ENCODE measurements at regions not wholly inside any gene's neighbourhood (a gene's known extent, or its start where the extent isn't known, plus 50 kb on each side); places are given as distances from the start of the nearest gene placed in this dataset.
"Not testable (repeated sequence)": the region's sequence is repeated elsewhere in the genome, so short reads cannot be mapped to it uniquely, and the experiment has no call there.

DNA sequence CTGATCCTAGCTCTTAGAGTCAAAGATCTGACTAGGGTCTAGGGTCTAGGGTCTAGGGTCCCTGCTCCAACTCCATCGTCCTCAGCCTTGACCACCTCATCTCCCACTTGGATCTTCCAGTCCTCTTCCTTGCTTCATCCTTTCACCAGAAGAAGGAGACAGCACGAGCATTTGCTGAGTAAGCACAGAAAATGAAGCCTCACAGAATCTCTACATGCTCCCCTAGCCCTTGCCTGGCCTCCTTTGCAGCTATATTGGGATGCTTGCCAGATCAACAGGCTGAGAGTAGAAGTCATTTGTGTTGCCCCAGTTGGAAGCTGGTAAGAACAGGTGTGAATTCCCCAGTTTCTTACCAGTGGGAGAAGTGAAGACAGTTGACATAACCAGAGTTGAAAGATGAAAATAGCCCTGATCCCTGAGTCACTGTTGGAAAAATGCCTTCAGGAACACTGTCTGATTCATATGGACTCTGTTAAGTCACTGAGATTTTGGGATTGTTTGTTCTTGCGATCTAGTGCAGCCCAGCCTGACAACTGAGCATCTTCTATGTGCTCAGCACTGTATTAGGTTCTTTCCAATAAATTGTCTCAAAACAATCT lies 552.5 kb downstream of the INSC start:
- DNase-seq = no peak

DNA sequence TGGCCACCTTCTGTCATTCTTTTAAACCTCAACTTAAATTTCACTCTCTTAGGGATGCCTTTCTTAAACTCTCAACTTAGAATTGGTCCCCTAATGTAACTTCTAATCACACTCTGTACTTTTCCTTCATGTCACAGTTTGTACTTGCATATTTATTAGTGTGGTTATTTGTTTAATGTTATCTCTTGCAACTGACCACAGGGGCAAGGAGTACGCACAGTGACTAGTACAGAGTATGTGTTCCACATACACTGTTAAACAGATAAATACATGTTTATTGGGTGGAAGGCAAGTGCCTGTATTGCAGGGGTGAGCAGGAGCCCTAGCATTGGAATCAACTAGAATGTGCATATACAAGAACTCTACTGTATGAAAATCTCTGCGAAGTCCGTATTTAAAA lies 554.0 kb downstream of the INSC start:
- no peak for DNase-seq

DNA sequence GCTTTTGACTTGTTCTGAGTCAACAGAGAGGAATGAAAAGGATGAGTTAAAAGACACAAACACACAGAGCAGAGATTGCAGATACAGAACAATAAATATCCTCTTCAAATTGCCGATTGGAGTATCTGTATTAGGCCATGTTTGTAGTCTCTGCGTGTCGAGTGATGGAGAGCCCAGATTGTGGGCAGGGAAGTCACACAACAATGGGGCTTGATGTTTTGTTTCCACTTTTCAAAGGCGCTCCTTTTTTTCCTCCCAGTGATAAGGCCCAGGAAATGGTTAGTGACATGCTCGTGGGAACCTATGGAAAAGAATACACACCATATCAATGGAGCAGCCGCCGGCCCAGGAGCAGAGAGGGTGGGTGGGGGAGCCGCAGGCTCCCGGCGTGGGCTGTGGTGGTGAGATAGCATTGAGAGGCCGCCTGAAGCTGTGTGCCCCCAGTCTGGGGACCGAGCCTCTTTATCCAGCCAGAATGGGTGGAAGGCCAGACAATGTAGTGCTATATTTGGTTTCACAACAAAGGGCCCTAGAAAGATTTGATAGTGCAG lies 555.9 kb downstream of the INSC start:
- DNase-seq = no peak

DNA sequence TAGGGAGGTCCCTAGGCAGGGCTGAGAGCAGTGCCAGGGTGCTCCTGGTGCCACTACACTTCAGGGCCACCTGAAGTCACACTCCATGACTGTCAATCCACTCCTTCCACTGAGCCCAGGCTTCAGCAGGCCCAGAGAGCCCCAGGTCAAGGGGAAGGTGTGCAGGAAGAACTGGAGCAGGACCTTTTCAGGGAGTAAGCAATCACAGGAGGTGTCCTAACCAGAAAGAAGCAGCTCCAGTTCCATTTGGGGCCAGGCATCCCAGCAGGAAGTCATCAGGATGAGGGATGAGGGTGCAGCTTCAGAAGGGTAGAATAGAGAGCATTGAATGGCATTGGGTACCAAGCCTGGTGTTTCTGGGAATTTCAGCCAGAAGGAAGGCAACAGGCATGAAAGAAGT lies 556.5 kb downstream of the INSC start:
- no peak for DNase-seq

DNA sequence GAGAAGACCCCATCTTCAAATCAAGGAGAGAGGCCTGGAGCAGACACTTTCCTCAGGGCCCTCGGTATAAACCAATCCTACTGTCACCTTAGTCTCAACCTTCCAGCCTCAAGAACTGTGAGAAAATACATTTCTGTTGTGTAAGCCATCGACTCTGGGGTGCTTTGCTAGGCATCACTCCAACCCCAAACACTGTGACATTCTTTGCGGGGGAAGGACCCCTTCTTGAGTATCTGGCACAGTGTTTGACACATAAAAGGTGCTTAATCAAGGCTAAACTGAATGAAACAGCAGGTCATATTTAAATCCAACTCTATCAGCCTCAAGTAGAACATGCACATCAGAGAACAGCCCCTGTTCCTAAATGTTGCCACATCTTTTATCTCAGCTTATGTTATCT lies 558.1 kb downstream of the INSC start:
- DNase-seq = no peak

DNA sequence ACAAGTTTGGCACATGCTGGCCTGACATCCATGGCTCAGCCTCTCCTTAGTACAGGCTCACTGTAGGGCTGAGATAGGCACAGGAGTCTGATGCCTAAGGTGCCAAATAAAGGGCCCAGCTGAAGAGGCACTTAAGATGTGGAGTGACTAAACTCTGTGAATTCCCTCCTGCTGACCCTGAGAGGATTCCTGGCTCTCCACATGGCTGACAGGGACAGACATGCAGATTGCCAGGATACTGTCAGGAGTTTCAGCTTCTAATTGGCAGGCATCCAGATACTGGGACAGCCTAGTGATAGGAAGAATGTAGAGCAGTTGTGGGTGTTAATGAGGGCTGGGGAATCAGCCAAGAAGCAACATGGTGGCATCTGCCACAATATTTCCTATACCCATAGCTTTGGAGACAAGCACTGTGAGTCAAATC lies 558.7 kb downstream of the INSC start:
- no peak for DNase-seq

DNA sequence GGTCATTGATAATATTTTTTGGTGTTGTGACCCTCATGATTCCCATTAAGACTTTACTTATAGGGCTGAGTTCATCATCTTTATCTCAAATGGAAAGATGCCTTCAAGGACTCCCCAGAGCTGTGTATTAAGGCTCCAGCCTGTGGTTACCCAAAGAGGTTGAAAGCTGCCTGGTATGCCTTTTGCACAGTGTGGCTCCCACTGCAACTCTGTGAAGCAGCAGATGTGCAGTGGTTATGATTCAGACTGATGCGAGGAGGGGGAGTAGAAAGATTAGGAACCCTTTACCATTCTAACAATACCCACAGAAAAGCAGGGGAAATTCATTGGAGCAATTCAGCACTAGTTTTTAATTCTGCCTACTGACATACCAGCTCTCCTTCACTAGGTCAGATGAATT lies 560.0 kb downstream of the INSC start:
- DNase-seq = no peak

DNA sequence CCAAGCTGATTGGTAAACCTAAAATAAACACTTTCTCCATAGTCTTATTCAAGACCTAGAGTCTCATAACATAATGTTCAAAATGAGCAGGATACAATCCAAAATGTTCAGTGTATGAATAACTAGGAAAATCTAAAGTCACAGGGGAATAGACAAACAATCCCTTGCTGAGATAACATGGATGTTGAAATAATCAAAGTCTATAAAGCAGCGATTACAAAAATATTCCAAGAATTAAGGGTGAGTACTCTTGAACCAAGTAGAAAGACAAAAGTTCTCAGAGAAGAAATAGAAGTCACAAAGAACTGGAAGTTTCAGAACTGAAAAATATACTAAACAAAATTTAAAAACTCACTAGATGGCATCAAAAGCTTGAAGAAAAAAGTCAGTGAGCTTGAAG lies 561.0 kb downstream of the INSC start:
- DNase-seq = no peak

DNA sequence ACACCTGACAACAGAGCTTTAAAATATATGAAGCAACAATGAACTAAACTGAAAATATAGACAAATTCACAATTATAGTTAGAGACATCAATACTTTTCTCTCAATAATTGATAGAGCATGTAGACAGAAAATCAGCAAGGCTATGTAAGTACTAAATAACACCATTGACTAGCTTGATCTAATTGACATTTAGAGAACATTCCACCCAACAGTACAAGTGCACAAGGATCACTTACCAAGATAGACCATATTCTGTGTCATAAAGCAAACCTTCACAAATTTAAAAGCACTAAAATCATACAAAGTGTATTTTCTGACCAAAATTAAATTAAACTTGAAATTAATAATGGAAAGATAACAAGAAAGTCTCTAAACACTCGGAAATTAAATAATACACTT lies 562.5 kb downstream of the INSC start:
- DNase-seq = no peak

DNA sequence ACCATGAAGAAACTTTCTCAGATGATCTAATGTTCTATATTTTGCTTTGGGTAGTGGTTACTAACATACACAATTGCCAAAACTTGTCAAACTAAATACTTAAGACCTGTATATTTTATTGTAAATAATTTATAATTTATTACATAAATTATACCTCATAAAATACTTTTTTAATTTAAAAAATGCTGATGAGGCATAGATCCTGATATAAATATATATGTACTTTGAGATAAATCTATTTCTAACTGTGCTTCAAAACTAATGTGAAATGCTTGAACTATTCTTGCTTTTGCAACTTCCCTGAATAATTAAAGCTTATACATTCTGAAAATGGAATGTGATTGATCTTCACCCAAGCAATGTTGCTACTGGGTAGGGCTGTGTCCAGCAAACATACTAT lies 568.8 kb downstream of the INSC start:
- DNase-seq = no peak

DNA sequence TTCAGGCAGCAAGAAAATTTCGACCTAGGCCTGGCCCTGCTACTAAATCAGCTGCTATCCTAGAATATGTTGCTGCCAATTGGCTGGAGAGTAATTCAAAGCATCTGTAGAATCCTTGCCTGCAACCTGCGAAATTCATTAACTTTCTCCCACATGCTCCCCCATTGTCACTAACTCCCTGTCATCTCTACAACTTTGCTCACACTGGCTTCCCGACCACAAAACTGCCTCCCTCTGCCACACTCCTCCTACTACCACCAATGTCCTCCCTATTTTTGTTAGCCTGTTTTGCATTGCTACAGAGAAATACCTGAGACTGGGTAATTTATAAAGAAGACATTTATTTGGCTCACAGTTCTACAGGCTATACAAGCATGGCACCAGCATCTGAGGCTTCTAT lies 570.6 kb downstream of the INSC start:
- no peak for DNase-seq

DNA sequence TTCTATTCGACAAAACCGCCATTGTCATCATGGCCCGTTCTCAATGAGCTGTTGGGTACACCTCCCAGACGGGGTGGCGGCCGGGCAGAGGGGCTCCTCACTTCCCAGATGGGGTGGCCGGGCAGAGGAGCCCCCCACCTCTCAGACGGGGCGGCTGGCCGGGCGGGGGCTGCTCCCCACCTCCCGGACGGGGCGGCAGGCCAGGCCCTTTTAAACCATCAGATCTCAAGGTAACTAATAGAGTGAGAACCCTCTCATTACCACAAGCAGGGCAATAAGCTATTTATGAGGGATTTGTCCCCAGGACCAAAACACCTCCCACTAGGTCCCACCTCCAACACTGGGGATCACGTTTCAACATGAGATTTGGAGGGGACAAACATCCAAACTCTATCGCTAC lies 571.5 kb downstream of the INSC start:
- not testable (repeated sequence) for DNase-seq

DNA sequence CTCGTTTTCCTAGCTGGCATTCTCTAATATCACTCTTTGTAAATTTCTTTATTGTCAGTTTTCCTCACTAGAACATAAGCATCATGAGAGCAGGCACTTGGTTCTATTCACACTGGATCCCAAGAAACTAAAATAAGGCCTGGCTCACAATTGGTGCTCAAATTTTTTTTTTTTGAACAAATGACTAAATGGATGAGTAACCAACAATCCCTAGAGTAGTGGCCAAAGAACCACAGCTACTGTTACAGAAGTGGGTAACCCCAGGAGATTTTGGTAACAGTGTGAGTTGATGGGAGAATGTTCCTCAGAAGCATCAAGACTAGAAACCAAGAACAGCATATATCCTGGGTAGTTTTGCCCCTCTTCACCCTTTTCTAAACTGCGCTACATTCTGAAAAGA lies 572.6 kb downstream of the INSC start:
- DNase-seq = no peak

DNA sequence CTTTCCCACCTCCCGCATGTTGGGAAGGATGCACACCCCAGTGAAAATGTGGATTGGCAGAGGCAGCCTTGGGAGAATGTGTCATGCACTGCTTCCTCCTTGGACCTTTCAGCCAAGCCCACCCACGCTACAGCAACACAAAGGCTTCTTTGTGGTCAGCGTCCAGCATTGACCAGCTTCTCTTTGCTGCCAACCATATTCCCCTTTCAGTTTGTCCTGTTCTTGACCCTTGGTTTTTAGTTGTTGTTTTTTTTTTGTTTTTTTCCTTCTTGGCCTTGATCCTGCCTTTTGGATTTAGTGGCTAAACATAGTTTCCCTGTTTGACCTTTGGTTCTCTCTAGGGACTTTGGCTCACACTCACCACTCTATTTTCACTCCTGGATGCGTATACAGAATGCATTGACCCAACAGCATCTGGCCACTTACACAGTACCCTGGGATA lies 573.6 kb downstream of the INSC start:
- no peak for DNase-seq

DNA sequence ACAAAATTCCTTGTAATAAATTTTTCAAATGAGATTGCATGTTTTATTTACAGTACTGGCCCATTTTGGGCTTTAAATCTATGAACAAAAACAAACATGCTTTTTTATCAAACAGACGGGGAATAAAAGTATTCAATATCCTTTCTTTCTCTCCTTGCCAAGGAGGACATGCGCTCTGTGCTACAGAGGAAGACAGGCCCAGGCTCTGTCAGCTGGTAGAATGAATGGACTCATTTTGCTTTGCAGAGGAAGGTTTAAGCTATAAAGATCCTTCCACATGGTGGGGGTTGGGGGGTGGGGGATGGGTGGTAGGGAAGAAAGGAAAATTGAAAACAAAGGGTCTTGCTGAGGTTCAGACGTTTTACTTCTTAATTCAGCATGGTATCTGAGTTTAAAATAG lies 575.6 kb downstream of the INSC start:
- DNase-seq = no peak

DNA sequence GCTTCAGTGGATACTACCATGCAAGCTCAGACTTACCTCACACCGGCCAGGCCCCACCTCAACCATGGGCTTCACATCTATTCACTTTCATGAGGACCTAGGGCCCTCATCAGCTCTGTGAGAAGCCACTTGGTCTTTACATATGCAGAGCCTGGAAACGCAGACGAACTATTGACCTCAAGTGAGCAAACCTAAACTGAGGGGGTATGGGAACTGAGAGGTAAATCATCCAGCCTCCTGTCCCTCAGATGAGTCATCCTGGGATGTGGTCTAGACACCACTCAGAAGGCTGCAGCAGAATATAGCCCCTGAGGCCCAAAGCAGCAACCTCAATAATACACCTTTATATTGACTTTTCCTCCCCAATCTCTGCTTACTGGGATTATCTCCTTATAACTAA lies 578.0 kb downstream of the INSC start:
- no peak for DNase-seq

DNA sequence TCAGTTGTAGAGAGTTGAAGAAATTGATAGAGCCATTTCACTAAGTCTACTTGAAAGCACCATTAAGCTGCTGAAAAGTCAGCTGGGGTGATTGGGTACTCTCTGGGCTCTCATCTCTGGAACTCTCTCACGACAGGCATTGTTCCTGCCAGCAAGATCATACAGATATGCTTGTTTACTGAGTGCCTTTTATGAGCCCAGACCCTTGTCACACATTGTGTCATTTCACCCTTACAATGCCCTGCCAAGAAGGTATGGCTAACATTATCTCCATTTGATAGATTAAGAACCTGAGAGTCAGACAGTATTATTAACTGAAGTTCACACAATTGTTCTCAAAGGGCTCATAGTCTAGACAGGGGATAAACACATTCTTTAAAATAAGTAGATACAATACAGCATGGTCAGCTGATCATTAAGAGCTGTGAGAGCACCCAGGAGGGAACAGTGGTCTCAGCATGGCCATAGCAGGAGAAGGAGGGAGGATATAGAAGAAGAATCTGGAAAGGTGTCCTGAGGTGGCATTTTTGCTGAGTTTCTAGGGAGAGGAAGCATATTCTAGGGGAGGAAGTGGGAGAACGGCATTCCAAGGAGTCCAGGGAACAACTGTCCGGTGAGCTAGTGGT lies 580.5 kb downstream of the INSC start:
- no peak for DNase-seq

DNA sequence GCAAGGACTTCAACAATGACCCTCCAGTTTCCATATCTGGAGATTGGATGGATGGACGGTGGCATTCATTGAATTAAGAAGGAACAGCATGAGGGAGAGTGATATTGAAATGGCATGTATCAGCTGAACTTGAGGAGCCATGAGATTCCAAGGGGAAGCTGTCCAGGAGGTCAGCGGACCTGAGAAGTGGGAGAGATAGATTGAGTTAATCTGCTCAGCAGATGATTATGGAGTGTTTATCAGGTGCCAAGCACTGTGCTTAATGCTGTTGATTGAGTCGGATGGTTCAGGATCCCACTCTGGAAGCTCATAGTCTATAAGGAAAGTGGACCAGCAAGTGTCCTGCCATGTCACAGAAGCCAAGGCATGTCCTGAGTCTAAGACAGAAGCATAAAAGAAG lies 581.3 kb downstream of the INSC start:
- DNase-seq = no peak

DNA sequence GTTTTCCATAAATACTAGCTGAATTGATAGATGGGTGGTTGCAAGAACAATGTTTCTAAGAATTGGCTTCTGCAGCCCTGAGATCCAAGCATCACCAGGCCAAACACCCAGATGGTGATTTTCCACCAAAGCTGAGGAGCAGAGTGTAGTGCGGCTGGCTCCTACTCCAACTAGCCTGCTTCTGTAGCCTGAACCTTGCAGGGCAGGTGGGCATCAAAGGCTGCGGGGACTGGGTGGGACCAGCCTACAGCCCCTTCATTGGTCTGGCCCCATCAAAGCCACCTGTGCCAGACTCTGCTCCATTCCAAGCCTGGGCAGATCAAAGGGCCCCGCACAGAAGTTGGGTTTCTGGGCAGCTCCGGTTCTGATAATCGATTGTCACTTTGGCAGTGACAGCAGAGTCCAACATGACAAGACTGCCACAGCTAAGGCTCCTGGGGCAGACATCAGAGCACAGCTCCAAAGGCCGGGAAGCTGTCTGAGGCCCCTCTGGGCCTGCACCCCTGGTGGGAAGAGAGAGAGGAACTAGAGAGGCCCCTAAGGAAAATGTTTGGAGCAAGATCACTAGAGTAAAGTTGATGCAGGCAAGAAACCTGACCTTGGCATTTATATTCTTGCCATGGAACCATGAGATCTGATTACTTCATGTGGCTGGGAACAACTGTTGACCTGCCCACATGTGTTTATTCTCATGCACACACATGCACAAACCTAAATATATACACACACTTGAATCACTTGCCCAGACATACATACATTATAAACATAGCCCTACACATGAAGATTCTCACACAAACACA lies 582.9 kb downstream of the INSC start:
- no peak for DNase-seq

DNA sequence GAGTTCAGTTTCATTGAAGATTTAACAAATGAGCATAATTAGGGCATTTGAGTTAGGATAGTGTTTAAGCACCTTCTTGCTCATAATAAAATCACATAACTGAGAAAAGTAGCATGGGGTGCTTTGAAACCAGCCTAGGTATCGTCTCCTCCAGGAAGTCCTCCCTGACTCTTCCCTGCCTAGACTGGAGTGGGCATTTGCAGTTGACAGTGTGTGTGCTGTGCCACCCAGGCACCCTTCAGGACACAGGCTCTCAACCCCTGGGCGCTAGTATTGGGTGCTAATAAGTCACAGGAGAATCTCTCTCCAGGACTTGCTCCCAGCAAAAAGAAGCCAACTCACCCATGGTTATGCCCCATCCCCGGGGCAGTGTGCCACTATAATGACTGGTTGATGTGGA lies 584.1 kb downstream of the INSC start:
- DNase-seq = no peak

DNA sequence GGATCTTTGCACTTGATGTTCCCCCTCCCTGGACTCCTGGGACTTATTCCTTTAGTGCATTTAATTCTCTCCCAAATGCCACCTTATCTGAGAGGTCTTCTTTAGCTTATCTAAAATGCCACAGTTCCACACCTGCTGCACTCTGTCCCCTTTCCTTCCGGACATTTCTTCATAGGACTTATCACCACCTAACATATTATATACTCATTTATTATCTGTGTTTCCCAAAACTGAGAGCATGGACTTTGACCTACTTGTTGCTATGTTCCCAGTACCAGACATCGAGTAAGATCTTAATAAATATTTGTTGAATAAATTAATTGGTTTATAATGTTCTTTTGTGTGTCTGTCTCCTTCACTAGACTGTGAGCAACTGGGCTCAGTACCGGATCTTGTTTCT lies 585.3 kb downstream of the INSC start:
- no peak for DNase-seq

DNA sequence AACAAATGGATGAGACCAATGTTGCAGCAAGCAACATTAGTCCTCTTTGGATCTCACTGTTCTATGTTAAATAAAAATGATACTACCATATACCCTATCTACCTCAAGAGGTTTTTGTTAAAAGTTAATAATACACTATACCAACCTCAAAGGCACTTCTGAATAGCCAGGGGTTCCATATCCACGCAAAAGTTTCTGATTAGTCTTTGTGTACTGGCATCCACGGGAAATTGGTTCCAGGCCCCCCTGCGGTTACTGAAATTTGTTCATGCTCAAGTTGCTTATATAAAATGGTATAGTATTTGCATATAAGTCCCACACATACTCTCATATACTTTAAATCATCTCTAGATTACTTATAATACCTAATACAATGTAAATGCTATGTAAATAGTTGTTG lies 585.7 kb downstream of the INSC start:
- DNase-seq = no peak

DNA sequence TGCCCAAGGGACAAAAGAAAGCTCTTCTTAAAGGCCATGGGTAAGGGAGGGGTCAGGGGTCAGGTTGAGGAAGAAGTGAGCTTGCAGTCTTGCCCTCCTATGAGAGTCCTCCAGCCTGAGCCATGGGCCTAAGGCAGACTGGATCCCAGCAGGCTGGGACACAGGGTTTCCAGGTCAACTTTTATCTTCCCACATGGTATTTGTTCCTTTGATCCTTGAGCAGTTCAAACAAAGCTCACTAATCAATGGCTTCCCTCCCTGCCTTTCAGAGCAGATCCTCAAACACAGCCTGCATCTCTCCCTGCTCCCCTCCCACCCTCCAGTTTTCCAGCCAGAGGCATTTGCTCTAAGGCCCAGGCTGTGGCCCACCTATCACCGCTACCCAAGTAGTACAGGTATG lies 589.3 kb downstream of the INSC start:
- no peak for DNase-seq

DNA sequence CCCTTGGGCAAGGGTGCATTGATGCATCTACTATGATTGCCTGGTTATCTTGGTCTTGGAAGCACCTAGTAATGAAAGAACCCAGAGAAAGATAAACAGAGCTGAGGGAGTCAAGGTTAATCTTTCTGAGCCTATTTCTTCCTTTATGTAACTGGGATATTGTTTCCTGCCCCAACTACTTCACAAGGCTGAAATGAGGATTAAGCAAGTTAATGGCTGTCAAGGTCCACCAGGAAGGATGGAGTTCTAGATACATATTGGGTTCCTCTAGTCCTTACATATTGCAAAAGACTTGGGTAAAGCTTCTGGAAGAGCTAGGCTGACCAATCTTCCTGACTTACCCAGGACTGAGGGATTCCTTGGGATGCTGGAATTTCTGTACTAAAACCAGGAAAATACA lies 589.8 kb downstream of the INSC start:
- no peak for DNase-seq

Measured in AML-193 (cell line).